GM21526 (cell line): ENCODE measurements at regions not wholly inside any gene's neighbourhood (a gene's known extent, or its start where the extent isn't known, plus 50 kb on each side); places are given as distances from the start of the nearest gene placed in this dataset.
"Not testable (repeated sequence)": the region's sequence is repeated elsewhere in the genome, so short reads cannot be mapped to it uniquely, and the experiment has no call there.

Source experiments
- ATAC-seq: cut with Tn5 transposase; IDR thresholded peaks from one replicate; pipeline ENCODE4 v1.9.1; 2021; ENCODE audit warnings: moderate library complexity; ENCODE audit not compliant: unreplicated experiment, low FRiP score

- ATAC-seq = not testable (repeated sequence)
These were observed 65.1 kb upstream of the SLC13A1 start for GRCh38 chr7:123264820-123265219.

- ATAC-seq = no peak
These were observed 60.7 kb upstream of the SLC13A1 start for GRCh38 chr7:123260428-123260960.

- no peak for ATAC-seq
These were observed 60.0 kb upstream of the SLC13A1 start for GRCh38 chr7:123259759-123260158.
